Stimulated activated CD8-positive, alpha-beta memory T cell treated with anti-CD3 and anti-CD28 coated beads, Interleukin-7, amount 100 ng/mL, for 48 hours (primary cell): ENCODE measurements at regions not wholly inside any gene's neighbourhood (a gene's known extent, or its start where the extent isn't known, plus 50 kb on each side); places are given as distances from the start of the nearest gene placed in this dataset.
"Not testable (repeated sequence)": the region's sequence is repeated elsewhere in the genome, so short reads cannot be mapped to it uniquely, and the experiment has no call there.

Source experiments
- DNase-seq, 2 donors: peaks; one replicate each; pipeline ENCODE4 v3.0.0-alpha.2; 2020; ENCODE audit warnings: low read depth in 1 of 2; ENCODE audit errors: extremely low read depth in 1 of 2

GRCh38 chr5:152184266-152184665 is 220.8 kb downstream of the NMUR2 start:
- no peak for DNase-seq

GRCh38 chr5:152181461-152181860 is 223.6 kb downstream of the NMUR2 start:
- DNase-seq = no peak

- no peak for DNase-seq
Measured at GRCh38 chr5:152178350-152178699, 226.8 kb downstream of the NMUR2 start.

- DNase-seq = no peak
Measured at GRCh38 chr5:152177626-152178349, 227.3 kb downstream of the NMUR2 start.

GRCh38 chr5:152171888-152172287 is 233.2 kb downstream of the NMUR2 start:
- no peak for DNase-seq

GRCh38 chr5:152170350-152170749 is 234.7 kb downstream of the NMUR2 start:
- DNase-seq = no peak

- no peak for DNase-seq
Measured at GRCh38 chr5:152164860-152165259, 240.2 kb upstream of the GLRA1 start.

GRCh38 chr5:152159894-152160293 is 235.2 kb upstream of the GLRA1 start:
- not testable (repeated sequence) for DNase-seq

- not testable (repeated sequence) for DNase-seq
Measured at GRCh38 chr5:152154452-152154851, 229.8 kb upstream of the GLRA1 start.

GRCh38 chr5:152151940-152152339 is 227.3 kb upstream of the GLRA1 start:
- DNase-seq = no peak

GRCh38 chr5:152151113-152151512 is 226.5 kb upstream of the GLRA1 start:
- no peak for DNase-seq

GRCh38 chr5:152147286-152147685 is 222.6 kb upstream of the GLRA1 start:
- no peak for DNase-seq

- no peak for DNase-seq
Measured at GRCh38 chr5:152146566-152146965, 221.9 kb upstream of the GLRA1 start.

GRCh38 chr5:152144556-152144955 is 219.9 kb upstream of the GLRA1 start:
- DNase-seq = no peak

- DNase-seq = no peak
Measured at GRCh38 chr5:152144030-152144429, 219.4 kb upstream of the GLRA1 start.

- DNase-seq = peak; percentile 6 to 24
Measured at GRCh38 chr5:152142840-152143469, 218.3 kb upstream of the GLRA1 start.

- no peak for DNase-seq
Measured at GRCh38 chr5:152140347-152140746, 215.7 kb upstream of the GLRA1 start.

- no peak for DNase-seq
Measured at GRCh38 chr5:152137063-152137462, 212.4 kb upstream of the GLRA1 start.

GRCh38 chr5:152136321-152136720 is 211.7 kb upstream of the GLRA1 start:
- no peak for DNase-seq

GRCh38 chr5:152135827-152136226 is 211.2 kb upstream of the GLRA1 start:
- DNase-seq = no peak

GRCh38 chr5:152125661-152126205 is 201.1 kb upstream of the GLRA1 start:
- no peak for DNase-seq

GRCh38 chr5:152124409-152125041 is 199.9 kb upstream of the GLRA1 start:
- no peak for DNase-seq
